B cell (primary cell): ENCODE measurements at regions not wholly inside any gene's neighbourhood (a gene's known extent, or its start where the extent isn't known, plus 50 kb on each side); places are given as distances from the start of the nearest gene placed in this dataset.

ENCODE experiments used
- ATAC-seq: fragments of 200-7000 bp; cut with Tn5 transposase; one replicate; pipeline ENCODE4 v1.10.0; 2021; ENCODE audit warnings: low read depth, mild to moderate bottlenecking, moderate number of reproducible peaks, moderate library complexity
- CTCF ChIA-PET: fragments of 350-600 bp; sonication (Branson Sonifier 250); formaldehyde crosslinking; loops from one replicate; lab custom pipeline; 2021; ENCODE audit warnings: antibody characterized with exemption, inconsistent platforms; lab: Charles Lee
- POLR2A ChIA-PET: fragments of 350-600 bp; sonication (Branson Sonifier 250); formaldehyde crosslinking; loops from one replicate; lab custom pipeline; 2021; ENCODE audit warnings: antibody characterized with exemption; lab: Charles Lee
- DNase-seq: peaks from one replicate; pipeline ENCODE4 v3.0.0; 2013
- H2AFZ ChIP-seq: 2 replicates; pipeline ENCODE4 v1.6.1; 2012; ENCODE audit warnings: mild to moderate bottlenecking, low read depth, low read length; ENCODE audit not compliant: insufficient read depth, poor library complexity, severe bottlenecking
- H3K27ac ChIP-seq, 2 donors: 1 replicate in 1 of 2; 2 replicates in 1 of 2; pipeline ENCODE4 v1.5.1; 2012 to 2013; ENCODE audit warnings: low read length in 2 of 2, mild to moderate bottlenecking in 2 of 2, moderate library complexity in 1 of 2
- H3K27me3 ChIP-seq, 4 experiments: fragments of 200-600 bp in 1 of 4; sonication (generic) in 1 of 4; replicated peaks in 1 of 4; 1 replicate in 2 of 4; 2 replicates in 2 of 4; pipeline versions ENCODE4 v1.6.1 to v1.7.0; 2013 to 2016; ENCODE audit warnings: low read length in 3 of 4, mild to moderate bottlenecking in 2 of 4, mixed read lengths in 1 of 4, moderate library complexity in 1 of 4; ENCODE audit not compliant: insufficient read depth in 4 of 4, control insufficient read depth in 3 of 4; ENCODE audit errors: control extremely low read depth in 1 of 4
- H3K36me3 ChIP-seq, 2 experiments: replicated peaks in 1 of 2; 1 replicate in 1 of 2; 2 replicates in 1 of 2; pipeline versions ENCODE4 v1.6.1 to v1.7.1; 2013; ENCODE audit warnings: low read length in 1 of 2; ENCODE audit not compliant: insufficient read depth in 2 of 2, control insufficient read depth in 1 of 2; ENCODE audit errors: control extremely low read depth in 1 of 2, extremely low read depth in 1 of 2
- H3K4me1 ChIP-seq, 2 donors: fragments of 200-600 bp in 1 of 2; sonication (generic) in 1 of 2; 1 replicate in 1 of 2; 2 replicates in 1 of 2; pipeline versions ENCODE4 v1.5.1 to v1.6.1; 2013 to 2017; ENCODE audit warnings: low read length in 2 of 2; ENCODE audit not compliant: control insufficient read depth in 2 of 2, insufficient read depth in 2 of 2
- H3K4me2 ChIP-seq: replicated peaks from 2 replicates; pipeline ENCODE3; 2012; ENCODE audit warnings: mild to moderate bottlenecking, low read depth, low read length; ENCODE audit not compliant: poor library complexity, severe bottlenecking
- H3K4me3 ChIP-seq, 5 experiments: fragments of 200-600 bp in 1 of 5; sonication (generic) in 1 of 5; 1 replicate in 3 of 5; 2 replicates in 2 of 5; pipeline versions ENCODE4 v1.5.1 to v1.7.0; 2011 to 2016; ENCODE audit warnings: low read length in 4 of 5, mild to moderate bottlenecking in 4 of 5, low read depth in 2 of 5, control low read depth in 1 of 5, moderate library complexity in 1 of 5; ENCODE audit not compliant: insufficient read depth in 1 of 5; ENCODE audit errors: control extremely low read depth in 1 of 5, extremely low read depth in 1 of 5
- H3K79me2 ChIP-seq: fragments of 200-600 bp; sonication (generic); one replicate; pipeline ENCODE4 v1.6.0; 2016; ENCODE audit warnings: low read length; ENCODE audit not compliant: control insufficient read depth, insufficient read depth
- H3K9ac ChIP-seq: fragments of 200-600 bp; sonication (generic); 2 replicates; pipeline ENCODE4 v1.6.1; 2017; ENCODE audit warnings: mild to moderate bottlenecking, low read length, moderate library complexity
- H3K9me3 ChIP-seq, 3 donors: one replicate each; pipeline versions ENCODE4 v1.6.1 to v1.7.1; 2013; ENCODE audit warnings: low read length in 2 of 3; ENCODE audit not compliant: control insufficient read depth in 2 of 3, insufficient read depth in 1 of 3; ENCODE audit errors: control extremely low read depth in 1 of 3
- H4K20me1 ChIP-seq: 2 replicates; pipeline ENCODE4 v1.6.0; 2012; ENCODE audit warnings: mild to moderate bottlenecking, low read length; ENCODE audit not compliant: insufficient read depth, control insufficient read depth, poor library complexity, severe bottlenecking
- H3K27ac Mint-ChIP-seq: one replicate; pipeline ENCODE4 v1.8.0; 2021; ENCODE audit warnings: mixed read lengths
- H3K27me3 Mint-ChIP-seq: one replicate; pipeline ENCODE4 v1.8.0; 2021; ENCODE audit warnings: mixed read lengths
- H3K4me1 Mint-ChIP-seq: one replicate; pipeline ENCODE4 v1.8.0; 2021; ENCODE audit warnings: mixed read lengths
- H3K4me3 Mint-ChIP-seq: one replicate; pipeline ENCODE4 v1.8.0; 2021; ENCODE audit warnings: mixed read lengths
- H3K9me3 Mint-ChIP-seq: one replicate; pipeline ENCODE4 v1.8.0; 2022; ENCODE audit warnings: mixed read lengths; ENCODE audit not compliant: insufficient read depth
- EZH2 ChIP-seq: IDR thresholded peaks from 2 replicates; pipeline ENCODE4 v1.6.1; 2012; ENCODE audit warnings: borderline replicate concordance, low read depth, mild to moderate bottlenecking, moderate library complexity, low read length; ENCODE audit not compliant: insufficient read depth, poor library complexity, severe bottlenecking
- WGBS: methylation state at CpG from one replicate; pipeline ENCODE4 v1.1.5; 2013; ENCODE audit warnings: missing lambda C conversion rate; ENCODE audit not compliant: insufficient coverage; 5-methylcytosine and 5-hydroxymethylcytosine counted together
- intact Hi-C: fragments of 100-400 bp; cut with micrococcal nuclease; formaldehyde crosslinking; loops from one replicate; pipeline ENCODE4 v1.10.0; 2022
- TF ChIP-seq, protein P1 (sequence below): fragments of 200-600 bp; IDR thresholded peaks from one replicate; pipeline ENCODE4 v1.8.0; 2022; ENCODE audit warnings: antibody characterized with exemption, mild to moderate bottlenecking

DNA sequence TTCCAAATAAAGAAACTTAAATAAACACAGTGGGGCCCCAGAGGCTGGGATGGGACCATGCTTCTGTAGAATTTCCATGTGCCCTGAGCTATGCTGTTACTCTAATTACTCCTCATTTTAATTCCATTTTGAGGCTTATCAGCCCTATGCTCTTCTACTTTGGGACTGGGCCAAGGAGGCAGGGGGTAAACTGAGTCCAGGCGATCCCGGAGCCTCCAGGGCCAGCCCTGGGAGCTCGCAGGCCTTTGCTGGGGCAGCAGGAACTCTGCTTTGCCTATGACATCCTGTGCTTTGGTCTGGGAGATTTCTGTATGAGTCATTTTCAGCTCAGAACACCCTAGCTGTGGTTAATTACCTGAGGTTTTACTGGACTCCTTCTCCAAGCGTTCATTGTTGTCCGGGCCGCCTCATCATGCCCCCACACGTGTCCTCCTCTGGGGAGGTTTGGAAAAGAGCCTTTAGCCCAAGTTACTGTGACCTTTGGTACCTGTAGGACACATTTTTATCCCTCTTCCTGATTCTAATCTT, 95.7 kb downstream of the RHOU start:
- H2AFZ ChIP-seq = no peak overlapping the region
- H3K4me3 Mint-ChIP-seq = no peak overlapping the region
- no peak overlapping the region for H3K27ac Mint-ChIP-seq
- DNase-seq = no peak
- no peaks in the 10 kb centered on the region for H3K9me3 ChIP-seq
- H3K4me3 ChIP-seq = no peak overlapping the region
- intact Hi-C loops = no loop called here
- POLR2A ChIA-PET = no interaction called here
- peaks cover 2 to 5% of the 10 kb centered on the region in 2 donors for H3K4me1 ChIP-seq
- no peak overlapping the region for H3K4me2 ChIP-seq
- CTCF ChIA-PET = no interaction called here
- TF ChIP-seq, protein P1, sequence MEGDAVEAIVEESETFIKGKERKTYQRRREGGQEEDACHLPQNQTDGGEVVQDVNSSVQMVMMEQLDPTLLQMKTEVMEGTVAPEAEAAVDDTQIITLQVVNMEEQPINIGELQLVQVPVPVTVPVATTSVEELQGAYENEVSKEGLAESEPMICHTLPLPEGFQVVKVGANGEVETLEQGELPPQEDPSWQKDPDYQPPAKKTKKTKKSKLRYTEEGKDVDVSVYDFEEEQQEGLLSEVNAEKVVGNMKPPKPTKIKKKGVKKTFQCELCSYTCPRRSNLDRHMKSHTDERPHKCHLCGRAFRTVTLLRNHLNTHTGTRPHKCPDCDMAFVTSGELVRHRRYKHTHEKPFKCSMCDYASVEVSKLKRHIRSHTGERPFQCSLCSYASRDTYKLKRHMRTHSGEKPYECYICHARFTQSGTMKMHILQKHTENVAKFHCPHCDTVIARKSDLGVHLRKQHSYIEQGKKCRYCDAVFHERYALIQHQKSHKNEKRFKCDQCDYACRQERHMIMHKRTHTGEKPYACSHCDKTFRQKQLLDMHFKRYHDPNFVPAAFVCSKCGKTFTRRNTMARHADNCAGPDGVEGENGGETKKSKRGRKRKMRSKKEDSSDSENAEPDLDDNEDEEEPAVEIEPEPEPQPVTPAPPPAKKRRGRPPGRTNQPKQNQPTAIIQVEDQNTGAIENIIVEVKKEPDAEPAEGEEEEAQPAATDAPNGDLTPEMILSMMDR = no peak
- TF ChIP-seq EZH2 = no peak
- peaks cover 0 to 4% (median 0%) of the 10 kb centered on the region in 4 experiments for H3K27me3 ChIP-seq
- no peak for ATAC-seq
- no peak overlapping the region for H3K9ac ChIP-seq
- H3K4me1 Mint-ChIP-seq = peaks cover 6% of the 10 kb centered on the region
- H3K36me3 ChIP-seq = no peaks in the 10 kb centered on the region
- peaks cover 18% of the 10 kb centered on the region for H3K27me3 Mint-ChIP-seq
- WGBS = 80% methylated on average over 6 of the region's 7 CpGs
- no peaks in the 10 kb centered on the region for H4K20me1 ChIP-seq
- no peaks in the 10 kb centered on the region for H3K9me3 Mint-ChIP-seq
- no peak overlapping the region for H3K27ac ChIP-seq
- H3K79me2 ChIP-seq = no peaks in the 10 kb centered on the region

DNA sequence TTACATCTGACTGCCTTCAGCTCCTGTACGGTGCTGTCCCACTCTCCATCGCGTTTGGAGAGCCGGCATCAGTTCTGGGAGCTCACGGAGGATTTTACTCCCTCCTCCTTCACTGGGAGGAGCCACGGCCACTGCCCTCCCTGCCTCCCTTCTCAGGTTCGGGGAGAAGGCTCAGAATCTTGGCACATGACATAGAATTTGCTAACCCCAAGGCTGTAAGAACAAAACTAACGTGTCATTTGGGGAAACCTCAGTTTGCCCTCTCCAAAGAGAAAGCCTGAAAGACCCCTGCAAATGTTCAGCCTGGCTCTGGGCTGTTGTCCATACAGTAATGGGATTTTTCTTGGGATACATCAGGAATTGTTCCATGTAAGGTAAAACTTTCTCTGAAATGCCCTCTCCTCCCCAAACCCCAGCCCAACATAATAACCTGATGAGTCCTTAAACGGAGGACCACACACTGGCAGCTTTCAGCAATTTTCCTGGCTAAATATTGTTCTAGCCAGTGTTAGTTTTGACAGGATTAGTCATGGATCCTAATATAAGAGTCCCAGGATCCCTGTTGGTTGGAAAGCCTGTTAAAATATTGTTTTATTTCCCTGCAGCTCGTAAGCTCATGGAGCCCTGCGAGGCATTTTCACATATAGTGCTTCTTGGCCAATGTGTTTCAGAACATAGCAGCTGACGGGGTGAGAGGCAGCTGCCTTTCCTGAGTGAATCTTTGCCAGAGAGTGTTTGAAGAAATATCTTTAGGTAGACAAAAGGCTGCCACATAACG, 98.8 kb downstream of the RHOU start:
- no peak for DNase-seq
- no peak for ATAC-seq
- ChIA-PET POLR2A (no interaction called here), CTCF (no interaction called here)
- Histone ChIP-seq H3K27ac (no peak overlapping the region), H3K79me2 (no peaks in the 10 kb centered on the region), H3K9me3 (no peaks in the 10 kb centered on the region), H3K4me3 (no peak overlapping the region), H3K4me2 (no peak overlapping the region), H3K4me1 (no peaks in the 10 kb centered on the region), H3K9ac (no peak overlapping the region), H3K36me3 (no peaks in the 10 kb centered on the region), H2AFZ (no peak overlapping the region), H3K27me3 (peaks cover 0 to 4% (median 0%) of the 10 kb centered on the region in 4 experiments), H4K20me1 (no peaks in the 10 kb centered on the region)
- no peak for TF ChIP-seq EZH2
- TF ChIP-seq, protein P1 = no peak
- Mint-ChIP-seq H3K4me3 (no peak overlapping the region), H3K4me1 (no peaks in the 10 kb centered on the region), H3K9me3 (no peaks in the 10 kb centered on the region), H3K27ac (no peak overlapping the region), H3K27me3 (peaks cover 9% of the 10 kb centered on the region)
- intact Hi-C loops = no loop called here
- 80% methylated on average over 12 of the region's 13 CpGs for WGBS
